ENCODE measurements at regions not wholly inside any gene's neighbourhood (a gene's known extent, or its start where the extent isn't known, plus 50 kb on each side); places are given as distances from the start of the nearest gene placed in this dataset.

DNA sequence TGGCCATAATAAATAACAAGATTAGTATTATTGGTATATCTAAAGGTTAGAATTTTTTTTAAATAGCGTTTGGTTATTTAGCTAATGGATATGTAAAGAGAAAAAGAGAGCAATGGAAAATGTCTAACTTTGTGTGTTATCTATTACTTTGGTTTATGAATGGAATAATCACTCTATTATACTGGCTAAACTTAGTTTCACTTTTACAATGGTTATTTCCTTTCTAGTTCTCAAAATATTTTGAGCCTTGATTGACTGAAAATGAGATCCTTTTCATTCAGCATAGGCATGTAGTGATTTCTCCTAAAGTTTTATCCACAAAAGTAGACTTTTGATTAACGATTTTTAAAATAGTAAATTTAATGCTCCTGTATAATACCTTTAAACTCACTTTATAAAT, 51.6 kb upstream of the MLIP start:
- DNase-seq (ENCODE audit: low spot score): no peak

DNA sequence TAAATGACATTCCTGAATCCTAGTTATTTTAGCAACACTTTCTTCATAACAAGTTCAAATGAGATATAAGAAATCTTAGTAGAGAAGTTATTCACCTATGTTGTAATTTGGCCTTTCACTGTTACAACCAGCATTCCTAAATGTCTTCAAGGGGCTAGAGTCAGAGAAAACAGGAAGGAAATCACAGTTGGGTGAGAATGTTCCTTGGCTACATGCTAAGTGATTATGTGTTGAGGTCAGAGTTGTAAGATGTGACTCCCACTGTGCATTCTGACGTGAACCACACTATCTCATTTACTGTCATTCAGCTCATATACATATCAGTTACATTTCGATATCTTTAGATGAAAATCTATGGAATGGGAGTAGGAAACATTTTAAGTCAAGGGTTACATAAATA, 51.0 kb upstream of the MLIP start:
- no peak for DNase-seq (ENCODE audit: low spot score)

All from Ammon's horn (tissue), 1 donor.